Keratinocyte (primary cell): ENCODE measurements at regions not wholly inside any gene's neighbourhood (a gene's known extent, or its start where the extent isn't known, plus 50 kb on each side); places are given as distances from the start of the nearest gene placed in this dataset.

Source experiments
- CTCF ChIP-seq, 3 experiments: IDR thresholded peaks in 1 of 3; conservative IDR thresholded peaks in 1 of 3; optimal IDR thresholded peaks in 1 of 3; 2 replicates in 2 of 3; 3 replicates in 1 of 3; pipeline versions ENCODE3 to v1.5.1; 2011; ENCODE audit warnings: low read length in 3 of 3, mild to moderate bottlenecking in 3 of 3, moderate library complexity in 2 of 3, control low read depth in 1 of 3, inconsistent platforms in 1 of 3; ENCODE audit not compliant: insufficient read depth in 2 of 3; ENCODE audit errors: extremely low read depth in 1 of 3
- EZH2 ChIP-seq: IDR thresholded peaks from one replicate; pipeline ENCODE4 v1.6.1; 2012; ENCODE audit warnings: inconsistent platforms, mild to moderate bottlenecking, low read length, moderate library complexity

- no peak for TF ChIP-seq EZH2
- no peak for TF ChIP-seq CTCF (optimal IDR thresholded peaks at IDR 0.05 in 1 of 3, IDR thresholded peaks at IDR 0.05 in 1 of 3, conservative IDR thresholded peaks at IDR 0.05 in 1 of 3; ENCODE audit: extremely low read depth in 1 of 3, insufficient read depth in 2 of 3, low read length in 3 of 3)
Measured at GRCh38 chr4:119937746-119938145, 128.9 kb downstream of the MAD2L1 start.
